Activated naive CD8-positive, alpha-beta T cell treated with anti-CD3 and anti-CD28 coated beads, Interleukin-2, amount 10 ng/mL, durations not matched to agents 7 days and 5 days (primary cell): ENCODE measurements at regions not wholly inside any gene's neighbourhood (a gene's known extent, or its start where the extent isn't known, plus 50 kb on each side); places are given as distances from the start of the nearest gene placed in this dataset.
"Not testable (repeated sequence)": the region's sequence is repeated elsewhere in the genome, so short reads cannot be mapped to it uniquely, and the experiment has no call there.

ENCODE experiments used
- ATAC-seq: fragments of 150-1000 bp; cut with Tn5 transposase; one replicate; pipeline ENCODE4 v1.10.0; 2021; ENCODE audit warnings: low read depth, moderate library complexity
- POLR2A ChIA-PET: fragments of 350-600 bp; sonication (Branson Sonifier 250); formaldehyde crosslinking; loops from one replicate; lab custom pipeline; 2021; ENCODE audit warnings: antibody characterized with exemption; lab: Charles Lee
- DNase-seq: peaks from one replicate; pipeline ENCODE4 v3.0.0; 2021
- H3K27ac Mint-ChIP-seq: one replicate; pipeline ENCODE4 v1.8.0; 2022; ENCODE audit warnings: mild to moderate bottlenecking, mixed read lengths
- H3K27me3 Mint-ChIP-seq: one replicate; pipeline ENCODE4 v1.8.0; 2022; ENCODE audit warnings: mild to moderate bottlenecking, moderate library complexity, mixed read lengths
- H3K36me3 Mint-ChIP-seq: one replicate; pipeline ENCODE4 v1.8.0; 2021; ENCODE audit warnings: mild to moderate bottlenecking, mixed read lengths
- H3K4me1 Mint-ChIP-seq: one replicate; pipeline ENCODE4 v1.8.0; 2021; ENCODE audit warnings: mixed read lengths
- H3K4me3 Mint-ChIP-seq: one replicate; pipeline ENCODE4 v1.8.0; 2022; ENCODE audit warnings: mild to moderate bottlenecking, moderate library complexity, mixed read lengths
- H3K9me3 Mint-ChIP-seq: one replicate; pipeline ENCODE4 v1.8.0; 2021; ENCODE audit warnings: mixed read lengths

GRCh38 chr6:863831-864230 is 170.9 kb upstream of the EXOC2 start:
- H3K27me3 Mint-ChIP-seq = peaks cover 17% of the 10 kb centered on the region
- POLR2A ChIA-PET = no interaction called here
- no peaks in the 10 kb centered on the region for H3K4me1 Mint-ChIP-seq
- no peak overlapping the region for H3K27ac Mint-ChIP-seq
- no peak overlapping the region for H3K4me3 Mint-ChIP-seq
- H3K36me3 Mint-ChIP-seq = no peaks in the 10 kb centered on the region
- ATAC-seq = no peak
- no peak for DNase-seq
- no peaks in the 10 kb centered on the region for H3K9me3 Mint-ChIP-seq

DNA sequence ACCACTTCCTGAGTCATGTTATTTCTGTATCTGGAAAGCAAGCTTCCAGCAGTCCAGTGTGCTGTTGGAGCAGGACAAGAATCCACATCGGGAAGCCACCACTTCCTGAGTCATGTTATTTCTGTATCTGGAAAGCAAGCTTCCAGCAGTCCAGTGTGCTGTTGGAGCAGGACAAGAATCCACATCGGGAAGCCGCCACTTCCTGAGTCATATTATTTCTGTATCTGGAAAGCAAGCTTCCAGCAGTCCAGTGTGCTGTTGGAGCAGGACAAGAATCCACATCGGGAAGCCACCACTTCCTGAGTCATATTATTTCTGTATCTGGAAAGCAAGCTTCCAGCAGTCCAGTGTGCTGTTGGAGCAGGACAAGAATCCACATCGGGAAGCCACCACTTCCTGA is 170.2 kb upstream of the EXOC2 start:
- peaks cover 16% of the 10 kb centered on the region for H3K27me3 Mint-ChIP-seq
- H3K27ac Mint-ChIP-seq, H3K9me3 Mint-ChIP-seq, H3K4me1 Mint-ChIP-seq, H3K4me3 Mint-ChIP-seq, ATAC-seq, DNase-seq, H3K36me3 Mint-ChIP-seq, POLR2A ChIA-PET: not testable (repeated sequence)

DNA sequence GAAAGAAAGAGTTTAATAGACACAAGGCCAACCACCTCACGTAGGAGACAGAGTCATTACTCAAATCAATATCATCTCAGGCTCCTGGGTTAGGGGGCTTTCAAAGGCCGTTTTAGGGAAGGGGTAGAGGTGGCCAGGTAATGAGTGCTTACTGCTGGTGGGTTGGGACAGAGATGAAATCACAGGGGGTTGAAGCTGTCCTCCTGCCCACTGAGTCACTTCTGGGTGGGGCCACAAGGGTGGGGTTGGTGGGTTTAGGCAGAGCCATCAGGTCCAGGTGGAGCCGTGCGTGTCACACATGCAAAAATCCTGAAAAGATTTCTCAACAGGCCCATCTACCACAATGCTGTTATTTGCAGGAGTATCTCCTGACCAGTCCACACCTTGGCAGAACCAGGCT is 167.0 kb upstream of the EXOC2 start:
- H3K36me3 Mint-ChIP-seq = no peaks in the 10 kb centered on the region
- POLR2A ChIA-PET = no interaction called here
- H3K4me1 Mint-ChIP-seq = no peaks in the 10 kb centered on the region
- ATAC-seq = no peak
- H3K27me3 Mint-ChIP-seq = peaks cover 12% of the 10 kb centered on the region
- no peak for DNase-seq
- H3K9me3 Mint-ChIP-seq = no peaks in the 10 kb centered on the region
- no peak overlapping the region for H3K4me3 Mint-ChIP-seq
- H3K27ac Mint-ChIP-seq = no peak overlapping the region

DNA sequence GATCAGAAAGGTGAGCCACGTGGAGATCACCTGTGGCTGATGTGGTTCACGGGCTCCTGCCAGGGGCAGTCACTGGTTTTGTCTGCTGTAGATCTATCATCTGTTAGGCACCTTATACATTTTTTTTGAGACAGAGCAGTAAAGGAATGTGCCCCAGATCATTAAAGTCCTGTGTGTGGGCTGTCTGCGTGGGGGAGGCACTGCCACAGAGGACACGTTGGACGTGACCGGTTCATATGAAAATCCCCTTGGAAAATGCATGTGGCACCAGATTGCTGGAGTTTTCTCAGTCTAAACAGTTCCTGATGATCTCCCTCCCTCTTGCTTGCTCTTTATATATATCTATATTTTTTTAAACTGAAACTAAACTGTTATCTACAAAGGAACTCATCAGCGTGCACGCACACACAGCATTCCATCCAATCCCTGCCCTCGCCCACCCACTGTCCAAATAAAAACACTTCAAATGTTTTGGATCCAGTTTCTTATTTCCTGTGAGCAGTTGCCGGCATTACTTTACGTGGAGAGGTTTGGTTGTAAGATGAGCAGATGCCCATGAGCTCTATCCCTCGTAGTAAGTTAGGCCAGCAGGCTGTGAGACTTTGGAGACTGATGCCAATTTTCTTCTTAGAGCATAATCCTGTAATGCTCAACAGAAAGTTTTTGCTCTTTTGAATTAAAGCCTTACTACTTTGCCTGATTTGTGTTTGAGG is 161.6 kb upstream of the EXOC2 start:
- Mint-ChIP-seq H3K4me3 (no peak overlapping the region), H3K27ac (no peak overlapping the region), H3K27me3 (peaks cover 5% of the 10 kb centered on the region), H3K36me3 (no peaks in the 10 kb centered on the region), H3K9me3 (no peaks in the 10 kb centered on the region), H3K4me1 (no peaks in the 10 kb centered on the region)
- DNase-seq (no peak), ATAC-seq (no peak)
- POLR2A ChIA-PET = no interaction called here

GRCh38 chr6:852216-852615 is 159.3 kb upstream of the EXOC2 start:
- not testable (repeated sequence) for H3K4me1 Mint-ChIP-seq, H3K27ac Mint-ChIP-seq

DNA sequence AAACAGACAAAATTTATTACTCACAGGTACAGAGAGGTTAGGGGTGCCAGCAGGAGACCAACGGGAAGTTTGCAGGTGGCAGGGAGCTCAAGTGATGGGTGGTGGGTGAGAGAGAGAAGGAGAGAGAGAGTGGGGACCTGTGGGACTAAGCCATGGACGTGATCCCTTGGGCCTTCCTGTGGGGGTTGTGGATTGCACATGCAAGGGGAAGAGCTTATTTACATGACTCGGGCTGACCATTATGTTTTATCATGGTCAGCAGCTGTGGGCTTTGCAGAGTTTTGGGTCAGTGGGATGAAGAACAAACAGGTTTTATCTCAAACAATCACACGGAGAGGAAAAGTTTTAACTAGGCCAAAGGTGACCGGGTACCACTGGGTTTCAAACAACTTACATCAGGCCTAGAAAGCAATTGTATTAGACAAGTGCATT is 156.2 kb upstream of the EXOC2 start:
- H3K9me3 Mint-ChIP-seq = no peaks in the 10 kb centered on the region
- H3K4me3 Mint-ChIP-seq = no peak overlapping the region
- ATAC-seq (no peak), DNase-seq (no peak)
- no peaks in the 10 kb centered on the region for H3K4me1 Mint-ChIP-seq
- no peaks in the 10 kb centered on the region for H3K27me3 Mint-ChIP-seq
- POLR2A ChIA-PET = no interaction called here
- no peaks in the 10 kb centered on the region for H3K36me3 Mint-ChIP-seq
- H3K27ac Mint-ChIP-seq = no peak overlapping the region

More at GRCh38 chr6:852216-852615, 159.3 kb upstream of the EXOC2 start:
- POLR2A ChIA-PET, H3K36me3 Mint-ChIP-seq, H3K27me3 Mint-ChIP-seq, ATAC-seq, H3K4me3 Mint-ChIP-seq, H3K9me3 Mint-ChIP-seq, DNase-seq: not testable (repeated sequence)

GRCh38 chr6:845566-845965 is 152.6 kb upstream of the EXOC2 start:
- Mint-ChIP-seq H3K27ac (no peak overlapping the region), H3K4me3 (no peak overlapping the region), H3K36me3 (no peaks in the 10 kb centered on the region), H3K9me3 (no peaks in the 10 kb centered on the region), H3K4me1 (no peaks in the 10 kb centered on the region), H3K27me3 (peaks cover 2% of the 10 kb centered on the region)
- POLR2A ChIA-PET = no interaction called here
- DNase-seq = no peak
- ATAC-seq = no peak

GRCh38 chr6:845101-845500 is 152.2 kb upstream of the EXOC2 start:
- Mint-ChIP-seq H3K9me3 (peaks cover 1% of the 10 kb centered on the region), H3K36me3 (no peaks in the 10 kb centered on the region), H3K27ac (no peak overlapping the region), H3K27me3 (peaks cover 2% of the 10 kb centered on the region), H3K4me1 (no peaks in the 10 kb centered on the region), H3K4me3 (no peak overlapping the region)
- DNase-seq (no peak), ATAC-seq (no peak)
- POLR2A ChIA-PET = no interaction called here

DNA sequence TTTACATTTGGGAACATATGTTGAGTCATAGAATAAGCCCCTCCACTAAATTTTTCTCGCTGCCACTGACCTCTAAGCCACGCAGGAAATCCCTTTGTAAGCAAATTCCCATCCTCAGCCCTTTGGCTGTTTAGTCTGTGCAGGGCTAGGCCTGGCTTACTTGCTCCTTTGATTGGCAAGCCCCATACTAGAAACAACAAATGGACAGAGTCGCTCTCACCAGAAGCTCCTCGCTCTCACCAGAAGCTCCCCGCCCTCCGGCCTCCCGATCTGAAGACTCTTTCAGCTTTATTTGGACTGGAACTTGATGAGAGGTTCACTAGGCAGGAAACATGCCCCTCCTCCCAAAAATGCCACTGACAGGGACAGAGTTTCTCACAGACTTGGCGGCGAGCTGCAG is 149.2 kb upstream of the EXOC2 start:
- Mint-ChIP-seq H3K9me3 (peaks cover 2% of the 10 kb centered on the region), H3K36me3 (no peaks in the 10 kb centered on the region), H3K4me1 (no peaks in the 10 kb centered on the region), H3K27me3 (peaks cover 11% of the 10 kb centered on the region), H3K4me3 (no peak overlapping the region), H3K27ac (no peak overlapping the region)
- ATAC-seq (no peak), DNase-seq (no peak)
- POLR2A ChIA-PET = no interaction called here

DNA sequence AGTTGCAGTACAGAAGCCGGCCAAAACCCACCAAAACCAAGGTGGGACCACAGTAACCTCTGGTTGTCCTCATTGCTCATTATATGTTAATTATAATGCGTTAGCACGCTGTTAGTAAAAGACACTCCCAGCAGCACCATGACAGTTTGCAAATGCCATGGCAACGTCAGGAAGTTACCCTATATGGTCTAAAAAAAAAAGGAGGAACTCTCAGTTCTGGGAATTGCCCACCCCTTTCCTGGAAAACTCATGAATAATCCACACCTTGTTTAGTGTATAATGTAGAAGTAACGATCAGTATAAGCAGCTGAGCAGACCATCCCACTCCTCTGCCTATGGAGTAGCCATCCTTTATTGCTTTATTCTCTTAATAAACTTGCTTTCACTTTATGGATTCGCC is 148.6 kb upstream of the EXOC2 start:
- Mint-ChIP-seq H3K4me1 (no peaks in the 10 kb centered on the region), H3K4me3 (no peak overlapping the region), H3K27me3 (peaks cover 13% of the 10 kb centered on the region), H3K9me3 (peaks cover 2% of the 10 kb centered on the region), H3K27ac (no peak overlapping the region), H3K36me3 (no peaks in the 10 kb centered on the region)
- ATAC-seq (no peak), DNase-seq (no peak)
- POLR2A ChIA-PET = no interaction called here

- no peak for ATAC-seq
- peaks cover 2% of the 10 kb centered on the region for H3K36me3 Mint-ChIP-seq
- POLR2A ChIA-PET = no interaction called here
Measured at GRCh38 chr6:839201-839600, 146.3 kb upstream of the EXOC2 start.

GRCh38 chr6:837380-837779 is 144.4 kb upstream of the EXOC2 start:
- Mint-ChIP-seq H3K27me3 (peaks cover 13% of the 10 kb centered on the region), H3K4me3 (no peak overlapping the region), H3K9me3 (peaks cover 10% of the 10 kb centered on the region), H3K36me3 (peaks cover 3% of the 10 kb centered on the region), H3K27ac (no peak overlapping the region), H3K4me1 (no peaks in the 10 kb centered on the region)
- no peak for ATAC-seq
- POLR2A ChIA-PET = no interaction called here
- no peak for DNase-seq

More at GRCh38 chr6:839201-839600, 146.3 kb upstream of the EXOC2 start:
- H3K9me3 Mint-ChIP-seq = peaks cover 4% of the 10 kb centered on the region
- no peak overlapping the region for H3K4me3 Mint-ChIP-seq
- H3K4me1 Mint-ChIP-seq = no peaks in the 10 kb centered on the region
- no peak overlapping the region for H3K27ac Mint-ChIP-seq
- DNase-seq = no peak
- H3K27me3 Mint-ChIP-seq = peaks cover 13% of the 10 kb centered on the region

GRCh38 chr6:836276-836853 is 143.4 kb upstream of the EXOC2 start:
- POLR2A ChIA-PET = no interaction called here
- Mint-ChIP-seq H3K27me3 (peaks cover 13% of the 10 kb centered on the region), H3K27ac (no peak overlapping the region), H3K4me1 (no peaks in the 10 kb centered on the region), H3K9me3 (peaks cover 10% of the 10 kb centered on the region), H3K4me3 (no peak overlapping the region), H3K36me3 (peaks cover 3% of the 10 kb centered on the region)
- ATAC-seq (no peak), DNase-seq (no peak)

- Mint-ChIP-seq H3K4me1 (no peaks in the 10 kb centered on the region), H3K36me3 (peaks cover 3% of the 10 kb centered on the region), H3K27me3 (peaks cover 14% of the 10 kb centered on the region), H3K9me3 (peaks cover 10% of the 10 kb centered on the region), H3K27ac (no peak overlapping the region), H3K4me3 (no peak overlapping the region)
- POLR2A ChIA-PET = no interaction called here
- ATAC-seq (no peak), DNase-seq (no peak)
Measured at GRCh38 chr6:835476-836160, 142.7 kb upstream of the EXOC2 start.
